SK-N-SH (cell line): ENCODE measurements at regions not wholly inside any gene's neighbourhood (a gene's known extent, or its start where the extent isn't known, plus 50 kb on each side); places are given as distances from the start of the nearest gene placed in this dataset.

Experiments used
- CTCF ChIA-PET: fragments of 300-600, 350-600 bp; formaldehyde crosslinking; extraction: SDS; loops from one replicate; lab custom pipeline; 2021; lab: Yijun Ruan, JAX
- POLR2A ChIA-PET: fragments of 350-600 bp; sonication (Branson Sonifier 250); formaldehyde crosslinking; extraction: SDS; loops from one replicate; lab custom pipeline; 2020; ENCODE audit warnings: antibody characterized with exemption, inconsistent platforms; lab: Yijun Ruan, JAX
- DNase-seq: peaks from one replicate; pipeline ENCODE4 v3.0.0; 2012
- H2AFZ ChIP-seq: fragments of 200-600 bp; sonication (generic); 2 replicates; pipeline ENCODE4 v1.8.1; 2016; ENCODE audit warnings: antibody characterized with exemption, mild to moderate bottlenecking, low read depth
- H3F3A ChIP-seq: fragments of 200-600 bp; sonication (generic); replicated peaks from 2 replicates; pipeline ENCODE3; 2016; ENCODE audit warnings: antibody characterized with exemption, mild to moderate bottlenecking; ENCODE audit not compliant: insufficient read depth
- H3K27ac ChIP-seq, 2 experiments: fragments of 200-500 bp in 1 of 2; fragments of 200-600 bp in 1 of 2; sonication (Bioruptor generic) in 1 of 2; sonication (generic), shearing (Covaris generic) in 1 of 2; 2 replicates each; pipeline versions ENCODE4 v1.5.1 to v1.6.1; 2014 to 2016; ENCODE audit warnings: low read depth in 2 of 2, inconsistent platforms in 1 of 2, low read length in 1 of 2, mild to moderate bottlenecking in 1 of 2, mixed read lengths in 1 of 2
- H3K27me3 ChIP-seq: fragments of 200-600 bp; sonication (generic), shearing (Covaris generic); 2 replicates; pipeline ENCODE4 v1.6.1; 2016; ENCODE audit warnings: mixed run types; ENCODE audit not compliant: insufficient read depth
- H3K36me3 ChIP-seq, 2 experiments: fragments of 200-500 bp in 1 of 2; fragments of 200-600 bp in 1 of 2; sonication (Bioruptor generic) in 1 of 2; sonication (generic) in 1 of 2; replicated peaks in 1 of 2; 2 replicates each; pipeline versions ENCODE3 to v1.5.1; 2014 to 2016; ENCODE audit warnings: low read length in 1 of 2, mild to moderate bottlenecking in 1 of 2; ENCODE audit not compliant: insufficient read depth in 2 of 2, control insufficient read depth in 1 of 2
- H3K4me1 ChIP-seq, 2 experiments: fragments of 200-500 bp in 1 of 2; fragments of 200-600 bp in 1 of 2; sonication (Bioruptor generic) in 1 of 2; sonication (generic), shearing (Covaris generic) in 1 of 2; 2 replicates each; pipeline versions ENCODE4 v1.5.1 to v1.6.1; 2014 to 2016; ENCODE audit warnings: low read depth in 1 of 2, low read length in 1 of 2, mixed run types in 1 of 2; ENCODE audit not compliant: insufficient read depth in 2 of 2, control insufficient read depth in 1 of 2
- H3K4me2 ChIP-seq: fragments of 200-600 bp; sonication (generic), shearing (Covaris generic); 2 replicates; pipeline ENCODE4 v1.6.1; 2017; ENCODE audit warnings: mixed run types
- H3K4me3 ChIP-seq, 2 experiments: fragments of 200-500 bp in 1 of 2; fragments of 200-600 bp in 1 of 2; sonication (Bioruptor generic) in 1 of 2; sonication (generic), shearing (Covaris generic) in 1 of 2; 2 replicates each; pipeline versions ENCODE4 v1.5.1 to v1.8.1; 2014 to 2016; ENCODE audit warnings: low read depth in 2 of 2, inconsistent platforms in 1 of 2, low read length in 1 of 2, mild to moderate bottlenecking in 1 of 2, mixed read lengths in 1 of 2, moderate library complexity in 1 of 2
- H3K79me2 ChIP-seq: fragments of 200-600 bp; sonication (generic); 2 replicates; pipeline ENCODE4 v1.8.1; 2017; ENCODE audit warnings: mild to moderate bottlenecking; ENCODE audit not compliant: insufficient read depth
- H3K9ac ChIP-seq: fragments of 200-600 bp; sonication (generic); 2 replicates; pipeline ENCODE4 v1.6.1; 2017; ENCODE audit warnings: mixed run types
- H3K9me2 ChIP-seq: fragments of 200-600 bp; sonication (generic); 2 replicates; pipeline ENCODE4 v1.6.1; 2017; ENCODE audit warnings: mixed run types
- H3K9me3 ChIP-seq: fragments of 200-600 bp; sonication (generic); 2 replicates; pipeline ENCODE4 v1.6.1; 2017; ENCODE audit warnings: mixed run types, mild to moderate bottlenecking, moderate library complexity
- H4K20me1 ChIP-seq: fragments of 200-600 bp; sonication (generic); 2 replicates; pipeline ENCODE4 v1.6.1; 2017; ENCODE audit warnings: mild to moderate bottlenecking, mixed run types; ENCODE audit not compliant: insufficient read depth
- FOSL2 ChIP-seq: IDR thresholded peaks from 2 replicates; pipeline ENCODE4 v1.4.0; 2012; ENCODE audit warnings: low read depth, mild to moderate bottlenecking, moderate library complexity, borderline replicate concordance
- GATA2 ChIP-seq: sonication (generic); formaldehyde crosslinking; IDR thresholded peaks from 2 replicates; pipeline ENCODE4 v1.5.0; 2020; ENCODE audit warnings: mild to moderate bottlenecking, missing genetic modification reagents
- PBX3 ChIP-seq: IDR thresholded peaks from 2 replicates; pipeline ENCODE4; 2012
- RAD21 ChIP-seq: IDR thresholded peaks from 2 replicates; pipeline ENCODE4 v1.6.1; 2012; ENCODE audit warnings: mild to moderate bottlenecking, low read length
- SIN3A ChIP-seq: IDR thresholded peaks from 2 replicates; pipeline ENCODE4 v1.6.1; 2012; ENCODE audit warnings: low read depth, mild to moderate bottlenecking, low read length, moderate library complexity, borderline replicate concordance
- TEAD4 ChIP-seq: IDR thresholded peaks from 2 replicates; pipeline ENCODE4 v1.4.0; 2012; ENCODE audit warnings: mild to moderate bottlenecking, borderline replicate concordance; ENCODE audit not compliant: insufficient read depth
- USF2 ChIP-seq: fragments of 150-350 bp; IDR thresholded peaks from 2 replicates; pipeline ENCODE4 v1.6.1; 2017; ENCODE audit warnings: antibody characterized with exemption, low read length, low read depth, borderline replicate concordance
- ZBTB33 ChIP-seq: IDR thresholded peaks from 2 replicates; pipeline ENCODE4 v1.4.0; 2012; ENCODE audit warnings: low read depth, borderline replicate concordance
- WGBS: methylation state at CpG from one replicate; pipeline ENCODE4 v1.1.6; 2017; ENCODE audit warnings: low lambda C conversion rate; 5-methylcytosine and 5-hydroxymethylcytosine counted together
- TF ChIP-seq, protein P1 (sequence below): IDR thresholded peaks from 2 replicates; pipeline ENCODE4 v1.4.0; 2012; ENCODE audit warnings: low read depth, borderline replicate concordance

GRCh38 chr2:60614319-60614718 is 60.9 kb upstream of the BCL11A start:
- no peak overlapping the region for H2AFZ ChIP-seq
- no peaks in the 10 kb centered on the region for H3K79me2 ChIP-seq
- no peaks in the 10 kb centered on the region for H3K36me3 ChIP-seq
- no peak overlapping the region for H3K4me3 ChIP-seq
- no peaks in the 10 kb centered on the region for H3K4me1 ChIP-seq
- H3K9me3 ChIP-seq: no peaks in the 10 kb centered on the region
- H3K9ac ChIP-seq: no peak overlapping the region
- H4K20me1 ChIP-seq: no peaks in the 10 kb centered on the region
- 46% methylated on average over 6 of the region's 6 CpGs for WGBS
- no peaks in the 10 kb centered on the region for H3K27me3 ChIP-seq
- no peak for TF ChIP-seq TEAD4
- no peak for TF ChIP-seq FOSL2
- no peak for TF ChIP-seq ZBTB33
- no peak for TF ChIP-seq SIN3A
- TF ChIP-seq GATA2 (CRISPR knock-in tag): no peak
- TF ChIP-seq, protein P1, sequence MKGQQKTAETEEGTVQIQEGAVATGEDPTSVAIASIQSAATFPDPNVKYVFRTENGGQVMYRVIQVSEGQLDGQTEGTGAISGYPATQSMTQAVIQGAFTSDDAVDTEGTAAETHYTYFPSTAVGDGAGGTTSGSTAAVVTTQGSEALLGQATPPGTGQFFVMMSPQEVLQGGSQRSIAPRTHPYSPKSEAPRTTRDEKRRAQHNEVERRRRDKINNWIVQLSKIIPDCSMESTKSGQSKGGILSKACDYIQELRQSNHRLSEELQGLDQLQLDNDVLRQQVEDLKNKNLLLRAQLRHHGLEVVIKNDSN: no peak
- TF ChIP-seq USF2: no peak
- no peak for TF ChIP-seq RAD21
- TF ChIP-seq, all 33 proteins: peak for 0
- DNase-seq: no peak
- Histone ChIP-seq H3F3A (no peaks in the 10 kb centered on the region), H3K27ac (no peak overlapping the region), H3K9me2 (no peaks in the 10 kb centered on the region), H3K4me2 (no peak overlapping the region)
- POLR2A ChIA-PET: no interaction called here
- CTCF ChIA-PET: interaction anchor here (0.6 kb wide), 1 partner anchor 1649 kb away, joined by 3 read pairs; no protein-coding TSS in a partner anchor

DNA sequence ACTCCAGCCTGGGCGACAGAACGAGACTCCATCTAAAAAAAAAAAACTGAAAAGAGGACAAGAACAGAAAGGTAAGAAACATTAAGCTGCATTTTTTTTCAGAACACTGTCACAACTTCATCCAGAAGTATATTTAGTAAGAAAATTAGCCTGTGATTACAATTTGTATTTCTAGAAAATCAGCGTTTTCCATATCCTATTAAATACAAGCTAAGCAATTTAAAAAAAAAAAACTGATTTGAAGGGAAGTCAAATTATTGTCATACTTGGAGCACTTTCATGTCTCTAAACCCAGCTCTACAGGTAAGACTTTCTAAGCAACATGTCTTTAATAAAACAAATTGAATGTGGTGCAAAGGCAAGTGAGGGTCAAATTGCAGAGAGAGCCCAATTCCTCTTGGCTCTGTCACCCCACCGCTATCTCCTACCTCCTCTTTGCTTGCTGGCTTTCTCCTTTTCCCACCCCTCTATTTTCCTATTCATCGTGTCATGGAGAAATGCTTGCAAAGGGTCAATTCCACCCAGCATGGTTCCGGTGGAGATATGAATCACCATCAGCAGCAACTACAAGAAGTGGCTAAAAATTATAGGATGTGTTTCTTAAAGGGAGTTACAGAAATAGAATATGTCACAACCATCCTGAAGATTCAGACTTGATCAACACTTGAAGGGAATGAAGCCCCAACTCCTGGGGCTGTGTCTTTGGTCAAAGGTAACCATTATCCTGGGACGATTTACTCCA is 68.4 kb upstream of the BCL11A start:
- ChIA-PET POLR2A (no interaction called here), CTCF (interaction anchor here (0.9 to 2.4 kb wide), 3 partner anchors 13 to 40 kb away, joined by 4 to 9 read pairs (median 5); no protein-coding TSS in a partner anchor)
- no peaks in the 10 kb centered on the region for H3K27me3 ChIP-seq

More for the DNA sequence above, 68.4 kb upstream of the BCL11A start:
- WGBS: 47% methylated on average over 7 of the region's 7 CpGs
- H3K4me2 ChIP-seq: no peak overlapping the region
- H3K9me2 ChIP-seq: no peaks in the 10 kb centered on the region
- H3K79me2 ChIP-seq: no peaks in the 10 kb centered on the region
- no peaks in the 10 kb centered on the region for H3F3A ChIP-seq
- H3K36me3 ChIP-seq: no peaks in the 10 kb centered on the region
- H3K9ac ChIP-seq: no peak overlapping the region
- no peaks in the 10 kb centered on the region for H4K20me1 ChIP-seq
- H3K27ac ChIP-seq: no peak overlapping the region
- no peak for DNase-seq
- no peaks in the 10 kb centered on the region for H3K4me1 ChIP-seq
- no peak overlapping the region for H3K4me3 ChIP-seq
- no peak overlapping the region for H2AFZ ChIP-seq
- TF ChIP-seq FOSL2: no peak
- TF ChIP-seq PBX3: no peak
- TF ChIP-seq RAD21: no peak
- H3K9me3 ChIP-seq: no peaks in the 10 kb centered on the region
